GM12878 (cell line): ENCODE measurements at regions not wholly inside any gene's neighbourhood (a gene's known extent, or its start where the extent isn't known, plus 50 kb on each side); places are given as distances from the start of the nearest gene placed in this dataset.

ENCODE experiments used
- ATAC-seq: fragments of 200-7000 bp; cut with Tn5 transposase; 3 replicates; pipeline ENCODE4 v1.9.1; 2020; ENCODE audit warnings: mild to moderate bottlenecking, moderate library complexity
- BruUV-seq: library from RNA; stranded (reverse); fragments of 400-500 nt; replicated peaks from 2 replicates; lab custom pipeline; 2021; lab: Mats Ljungman, UMichigan
- CTCF ChIA-PET: fragments of 300-600 bp; sonication (Branson Sonifier 250); formaldehyde crosslinking; extraction: SDS; loops from one replicate; lab custom pipeline; 2021; ENCODE audit warnings: inconsistent platforms; lab: Yijun Ruan, JAX
- POLR2A ChIA-PET: fragments of 350-600 bp; formaldehyde crosslinking; extraction: SDS; loops from one replicate; lab custom pipeline; 2021; ENCODE audit warnings: inconsistent platforms; lab: Charles Lee
- RAD21 ChIA-PET: fragments of 300-600 bp; sonication (Branson Sonifier 250); formaldehyde crosslinking; loops from one replicate; lab custom pipeline; 2023; ENCODE audit warnings: antibody characterized with exemption; ENCODE audit not compliant: unreplicated experiment; lab: Charles Lee
- SMC1A ChIA-PET: fragments of 300-600 bp; sonication (Branson Sonifier 250); formaldehyde crosslinking; loops from one replicate; lab custom pipeline; 2023; ENCODE audit not compliant: unreplicated experiment, uncharacterized antibody; lab: Charles Lee
- DNase-seq: peaks from one replicate; pipeline ENCODE4 v3.0.0-alpha.2; 2011; ENCODE audit warnings: low read depth, low spot score
- FAIRE-seq: peaks from 3 replicates; lab custom pipeline; 2011; peaks lifted over from hg19 to GRCh38; lab: Jason Lieb, UNC
- H2AFZ ChIP-seq: 2 replicates; pipeline ENCODE4 v1.6.0; 2011; ENCODE audit warnings: low read depth, low read length, control low read depth; ENCODE audit not compliant: control insufficient read depth
- H3K27ac ChIP-seq: 2 replicates; pipeline ENCODE4 v1.5.1; 2011; ENCODE audit warnings: control low read depth; ENCODE audit not compliant: control insufficient read depth, insufficient read depth
- H3K27me3 ChIP-seq, 2 experiments: replicated peaks in 1 of 2; 2 replicates each; pipeline versions ENCODE4 v1.6.0 to v1.6.1; 2011; ENCODE audit warnings: low read length in 1 of 2; ENCODE audit not compliant: control insufficient read depth in 2 of 2, insufficient read depth in 2 of 2
- H3K36me3 ChIP-seq, 2 experiments: 2 replicates each; pipeline ENCODE4 v1.5.1; 2011; ENCODE audit warnings: low read length in 1 of 2; ENCODE audit not compliant: control insufficient read depth in 2 of 2, insufficient read depth in 2 of 2
- H3K4me1 ChIP-seq: 2 replicates; pipeline ENCODE4 v1.6.1; 2011; ENCODE audit warnings: mild to moderate bottlenecking, low read length, moderate library complexity, mixed read lengths; ENCODE audit not compliant: control insufficient read depth, insufficient read depth
- H3K4me2 ChIP-seq: 2 replicates; pipeline ENCODE4 v1.6.0; 2011; ENCODE audit warnings: control low read depth; ENCODE audit not compliant: control insufficient read depth, insufficient read depth
- H3K4me3 ChIP-seq: fragments of 200-600 bp; sonication (generic); 2 replicates; pipeline ENCODE4 v1.5.1; 2016
- H3K79me2 ChIP-seq: 2 replicates; pipeline ENCODE4 v1.6.0; 2011; ENCODE audit warnings: low read length; ENCODE audit not compliant: control insufficient read depth, insufficient read depth
- H3K9ac ChIP-seq: 2 replicates; pipeline ENCODE4 v1.8.0; 2011; ENCODE audit warnings: low read length, control low read depth, mixed read lengths; ENCODE audit not compliant: control insufficient read depth, insufficient read depth
- H3K9me3 ChIP-seq: replicated peaks from 3 replicates; pipeline ENCODE4 v1.5.1; 2011; ENCODE audit warnings: mild to moderate bottlenecking, low read length; ENCODE audit not compliant: control insufficient read depth, insufficient read depth
- H4K20me1 ChIP-seq: 2 replicates; pipeline ENCODE4 v1.6.0; 2011; ENCODE audit not compliant: control insufficient read depth, insufficient read depth
- BCLAF1 ChIP-seq: fragments of 450-650 bp; IDR thresholded peaks from 2 replicates; pipeline ENCODE4 v1.6.1; 2017; ENCODE audit warnings: antibody characterized with exemption, mild to moderate bottlenecking, moderate library complexity
- BRCA1 ChIP-seq: IDR thresholded peaks from 2 replicates; pipeline ENCODE4 v1.6.1; 2011; ENCODE audit warnings: low read depth, low read length, improper control_type of control experiment
- CBX3 ChIP-seq: fragments of 200-600 bp; sonication (generic); IDR thresholded peaks from 2 replicates; pipeline ENCODE4 v1.6.1; 2016; ENCODE audit warnings: low read depth, borderline replicate concordance
- CREM ChIP-seq: IDR thresholded peaks from 2 replicates; pipeline ENCODE4 v1.6.1; 2014; ENCODE audit warnings: antibody characterized with exemption, low read depth
- EP300 ChIP-seq, 2 experiments: fragments of 150-350 bp in 1 of 2; IDR thresholded peaks; 2 replicates each; pipeline ENCODE4 v1.6.1; 2011 to 2012; ENCODE audit warnings: low read depth in 2 of 2, low read length in 2 of 2, borderline replicate concordance in 1 of 2, improper control_type of control experiment in 1 of 2, inconsistent platforms in 1 of 2; ENCODE audit not compliant: control insufficient read depth in 1 of 2
- ESRRA ChIP-seq: IDR thresholded peaks from 2 replicates; pipeline ENCODE4 v1.6.1; 2012; ENCODE audit warnings: mild to moderate bottlenecking, low read length, improper control_type of control experiment
- ETV6 ChIP-seq, 2 experiments: fragments of 450-650 bp in 1 of 2; IDR thresholded peaks in 1 of 2; conservative IDR thresholded peaks in 1 of 2; 2 replicates each; pipeline ENCODE4 v1.6.1; 2014; ENCODE audit warnings: antibody characterized with exemption in 1 of 2, borderline replicate concordance in 1 of 2, low read depth in 1 of 2, mild to moderate bottlenecking in 1 of 2, moderate library complexity in 1 of 2
- EZH2 ChIP-seq: IDR thresholded peaks from 2 replicates; pipeline ENCODE4 v1.6.1; 2012; ENCODE audit warnings: low read depth, mild to moderate bottlenecking, control low read depth, inconsistent platforms, low read length, borderline replicate concordance; ENCODE audit not compliant: control insufficient read depth
- GABPA ChIP-seq: IDR thresholded peaks from 2 replicates; pipeline ENCODE4 v1.6.1; 2014; ENCODE audit warnings: antibody characterized with exemption, low read depth, mild to moderate bottlenecking, inconsistent platforms
- HDAC6 ChIP-seq: fragments of 200-600 bp; sonication (generic); IDR thresholded peaks from one replicate; pipeline ENCODE4 v1.8.0; 2017; ENCODE audit warnings: antibody characterized with exemption; ENCODE audit not compliant: unreplicated experiment
- IKZF2 ChIP-seq, 2 experiments: fragments of 450-650 bp; IDR thresholded peaks; 2 replicates each; pipeline ENCODE4 v1.6.1; 2017; ENCODE audit warnings: mild to moderate bottlenecking in 2 of 2, moderate library complexity in 2 of 2
- IRF5 ChIP-seq: fragments of 450-650 bp; IDR thresholded peaks from 2 replicates; pipeline ENCODE4 v1.6.1; 2017; ENCODE audit warnings: borderline replicate concordance
- MXI1 ChIP-seq: fragments of 150-350 bp; IDR thresholded peaks from 2 replicates; pipeline ENCODE4 v1.6.1; 2011; ENCODE audit warnings: low read depth, mild to moderate bottlenecking, inconsistent platforms, low read length, improper control_type of control experiment
- MYC ChIP-seq: IDR thresholded peaks from 2 replicates; pipeline ENCODE4 v1.6.1; 2011; ENCODE audit warnings: mild to moderate bottlenecking, low read length, moderate library complexity, inconsistent platforms; ENCODE audit not compliant: insufficient read depth, insufficient replicate concordance, insufficient read length, severe bottlenecking
- POLR2AphosphoS2 ChIP-seq: IDR thresholded peaks from 2 replicates; pipeline ENCODE4 v1.6.1; 2011; ENCODE audit warnings: low read depth, mild to moderate bottlenecking, low read length, improper control_type of control experiment, moderate library complexity
- SP1 ChIP-seq: IDR thresholded peaks from one replicate; pipeline ENCODE4 v1.6.1; 2011; ENCODE audit warnings: low read depth, low read length
- YY1 ChIP-seq: IDR thresholded peaks from 2 replicates; pipeline ENCODE4 v1.6.1; 2011; ENCODE audit warnings: low read depth, mild to moderate bottlenecking, low read length
- ZBTB33 ChIP-seq: fragments of 450-650 bp; IDR thresholded peaks from 2 replicates; pipeline ENCODE4 v1.6.1; 2017; ENCODE audit warnings: mild to moderate bottlenecking
- WGBS: methylation state at CpG from one replicate; pipeline ENCODE4 v1.1.6; 2016; ENCODE audit warnings: low lambda C conversion rate; ENCODE audit not compliant: insufficient replicate concordance, insufficient coverage; ENCODE audit errors: missing lambda C conversion rate; 5-methylcytosine and 5-hydroxymethylcytosine counted together
- in situ Hi-C: fragments of 300-500 bp; cut with MboI; formaldehyde crosslinking; loops from 9 replicates; pipeline ENCODE4 v1.14.3; 2018; ENCODE audit warnings: mixed read lengths
- intact Hi-C: fragments of 100-400 bp; cut with micrococcal nuclease; formaldehyde crosslinking; loops from one replicate; pipeline ENCODE4 v1.14.2; 2022; ENCODE audit not compliant: unreplicated experiment

- TF ChIP-seq ZBTB33 (no peak), MYC (no peak)
These were observed 678.0 kb downstream of the DHX35 start (continued) for GRCh38 chr20:39640147-39640546.

GRCh38 chr20:39638731-39639130 lies 676.6 kb downstream of the DHX35 start:
- in situ Hi-C loops: no loop called here
- WGBS: 0% methylated on average over 2 of the region's 2 CpGs
- intact Hi-C loops: no loop called here
- no peak for FAIRE-seq
- Histone ChIP-seq H3K9me3 (no peaks in the 10 kb centered on the region), H2AFZ (no peak overlapping the region), H3K27ac (no peak overlapping the region), H3K79me2 (no peaks in the 10 kb centered on the region), H3K4me2 (no peak overlapping the region), H3K4me1 (no peaks in the 10 kb centered on the region), H3K9ac (no peak overlapping the region), H3K36me3 (no peaks in the 10 kb centered on the region), H3K27me3 (no peaks in the 10 kb centered on the region), H4K20me1 (no peaks in the 10 kb centered on the region), H3K4me3 (no peak overlapping the region)
- ChIA-PET SMC1A (interaction anchor here (1.2 kb wide), 1 partner anchor 1261 kb away, joined by 3 read pairs; no protein-coding TSS in a partner anchor), CTCF (no interaction called here), RAD21 (no interaction called here), POLR2A (no interaction called here)
- ATAC-seq: no peak
- BruUV-seq: no TSS peak
- no peak for DNase-seq
- TF ChIP-seq ETV6 (conservative IDR thresholded peaks at IDR 0.05 in 1 of 2, IDR thresholded peaks at IDR 0.05 in 1 of 2; ENCODE audit: borderline replicate concordance in 1 of 2, low read depth in 1 of 2): no peak
- TF ChIP-seq BRCA1: no peak
- no peak for TF ChIP-seq CBX3
- TF ChIP-seq SP1: no peak
- TF ChIP-seq YY1: no peak
- TF ChIP-seq IKZF2 (IDR thresholded peaks at IDR 0.05): no peak
- no peak for TF ChIP-seq IRF5
- TF ChIP-seq MXI1: no peak
- no peak for TF ChIP-seq HDAC6
- TF ChIP-seq EZH2: no peak
- no peak for TF ChIP-seq GABPA
- no peak for TF ChIP-seq CREM
- TF ChIP-seq EP300 (IDR thresholded peaks at IDR 0.05; ENCODE audit: borderline replicate concordance in 1 of 2, control insufficient read depth in 1 of 2, low read depth in 2 of 2, low read length in 2 of 2): no peak
- TF ChIP-seq BCLAF1: no peak
- no peak for TF ChIP-seq POLR2AphosphoS2
- TF ChIP-seq ESRRA: no peak
